ENCODE measurements at regions not wholly inside any gene's neighbourhood (a gene's known extent, or its start where the extent isn't known, plus 50 kb on each side); places are given as distances from the start of the nearest gene placed in this dataset.

DNA sequence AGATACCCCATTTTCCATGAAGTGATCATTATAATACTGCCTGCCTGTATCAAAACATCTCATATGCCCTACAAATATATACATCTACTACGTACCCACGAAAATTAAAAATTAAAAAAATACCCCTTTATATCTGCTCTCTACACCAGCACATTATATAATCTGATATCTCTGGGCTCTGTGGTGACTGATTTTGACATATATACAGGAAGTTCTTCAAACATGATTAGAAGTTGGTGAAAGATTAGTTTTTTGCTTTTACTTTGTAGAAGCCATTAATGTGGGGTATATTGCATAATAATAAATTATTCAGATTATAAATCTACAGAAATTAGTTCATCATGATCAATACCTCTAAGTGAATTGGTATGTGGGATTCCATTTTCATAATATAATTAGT, 126.7 kb upstream of the MDM1 start:
- Histone ChIP-seq H3K9me2 (ENCODE audit: low read depth, low read length) (no peaks in the 10 kb centered on the region), H3K79me2 (ENCODE audit: insufficient read depth, low read length) (no peaks in the 10 kb centered on the region), H3K4me2 (ENCODE audit: low read length) (no peak overlapping the region), H3K4me1 (ENCODE audit: insufficient read depth, low read length, severe bottlenecking) (no peaks in the 10 kb centered on the region), H3K4me3 (ENCODE audit: low read depth, low read length, poor library complexity, severe bottlenecking) (no peak overlapping the region), H3K36me3 (ENCODE audit: insufficient read depth, low read length) (no peaks in the 10 kb centered on the region), H3K9ac (ENCODE audit: low read length) (no peak overlapping the region), H3F3A (ENCODE audit: insufficient read depth, low read length) (no peaks in the 10 kb centered on the region), H3K9me3 (ENCODE audit: low read length) (no peaks in the 10 kb centered on the region), H3K27me3 (ENCODE audit: insufficient read depth, low read length) (0 out of 2 replicates have a peak, but pooled peaks cover 4% of the 10 kb centered on the region), H3K27ac (ENCODE audit: low read depth, low read length, poor library complexity, severe bottlenecking) (no peak overlapping the region), H4K20me1 (ENCODE audit: insufficient read depth, low read length) (no peaks in the 10 kb centered on the region), H2AFZ (ENCODE audit: low read length) (no peak overlapping the region)
- TF ChIP-seq EZH2 (IDR thresholded peaks at IDR 0.05; ENCODE audit: borderline replicate concordance, low read length) = no peak
- TF ChIP-seq, protein P1, sequence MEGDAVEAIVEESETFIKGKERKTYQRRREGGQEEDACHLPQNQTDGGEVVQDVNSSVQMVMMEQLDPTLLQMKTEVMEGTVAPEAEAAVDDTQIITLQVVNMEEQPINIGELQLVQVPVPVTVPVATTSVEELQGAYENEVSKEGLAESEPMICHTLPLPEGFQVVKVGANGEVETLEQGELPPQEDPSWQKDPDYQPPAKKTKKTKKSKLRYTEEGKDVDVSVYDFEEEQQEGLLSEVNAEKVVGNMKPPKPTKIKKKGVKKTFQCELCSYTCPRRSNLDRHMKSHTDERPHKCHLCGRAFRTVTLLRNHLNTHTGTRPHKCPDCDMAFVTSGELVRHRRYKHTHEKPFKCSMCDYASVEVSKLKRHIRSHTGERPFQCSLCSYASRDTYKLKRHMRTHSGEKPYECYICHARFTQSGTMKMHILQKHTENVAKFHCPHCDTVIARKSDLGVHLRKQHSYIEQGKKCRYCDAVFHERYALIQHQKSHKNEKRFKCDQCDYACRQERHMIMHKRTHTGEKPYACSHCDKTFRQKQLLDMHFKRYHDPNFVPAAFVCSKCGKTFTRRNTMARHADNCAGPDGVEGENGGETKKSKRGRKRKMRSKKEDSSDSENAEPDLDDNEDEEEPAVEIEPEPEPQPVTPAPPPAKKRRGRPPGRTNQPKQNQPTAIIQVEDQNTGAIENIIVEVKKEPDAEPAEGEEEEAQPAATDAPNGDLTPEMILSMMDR (IDR thresholded peaks at IDR 0.05; ENCODE audit: low read length) = no peak

DNA sequence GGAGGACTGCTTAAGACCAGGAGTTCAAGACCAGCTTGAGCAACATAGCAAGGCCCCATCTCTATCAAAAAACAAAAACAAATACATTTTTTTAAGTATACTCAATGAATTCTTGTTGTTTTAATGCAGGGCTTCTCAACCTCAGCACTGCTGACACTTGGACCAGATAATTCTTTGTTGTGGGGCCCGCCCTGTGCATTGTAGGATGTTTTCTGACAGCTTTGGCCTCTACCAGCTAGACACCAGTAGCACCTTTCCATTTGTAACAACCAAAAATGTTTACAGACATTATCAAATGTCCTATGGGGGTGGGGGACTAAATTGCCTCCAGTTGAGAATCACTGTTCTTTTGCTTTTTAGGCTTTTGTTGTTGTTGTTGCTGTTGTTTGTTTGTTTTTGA, 128.1 kb upstream of the MDM1 start:
- no peak for TF ChIP-seq EZH2 (IDR thresholded peaks at IDR 0.05; ENCODE audit: borderline replicate concordance, low read length)
- TF ChIP-seq, protein P1 (IDR thresholded peaks at IDR 0.05; ENCODE audit: low read length) = no peak
- Histone ChIP-seq H3K4me1 (ENCODE audit: insufficient read depth, low read length, severe bottlenecking) (no peaks in the 10 kb centered on the region), H2AFZ (ENCODE audit: low read length) (no peak overlapping the region), H3K9me3 (ENCODE audit: low read length) (no peaks in the 10 kb centered on the region), H3F3A (ENCODE audit: insufficient read depth, low read length) (no peaks in the 10 kb centered on the region), H3K27ac (ENCODE audit: low read depth, low read length, poor library complexity, severe bottlenecking) (no peak overlapping the region), H3K79me2 (ENCODE audit: insufficient read depth, low read length) (no peaks in the 10 kb centered on the region), H3K36me3 (ENCODE audit: insufficient read depth, low read length) (no peaks in the 10 kb centered on the region), H4K20me1 (ENCODE audit: insufficient read depth, low read length) (no peaks in the 10 kb centered on the region), H3K9ac (ENCODE audit: low read length) (no peak overlapping the region), H3K9me2 (ENCODE audit: low read depth, low read length) (no peaks in the 10 kb centered on the region), H3K4me2 (ENCODE audit: low read length) (no peak overlapping the region), H3K4me3 (ENCODE audit: low read depth, low read length, poor library complexity, severe bottlenecking) (no peak overlapping the region), H3K27me3 (ENCODE audit: insufficient read depth, low read length) (0 out of 2 replicates have a peak, but pooled peaks cover 4% of the 10 kb centered on the region)

DNA sequence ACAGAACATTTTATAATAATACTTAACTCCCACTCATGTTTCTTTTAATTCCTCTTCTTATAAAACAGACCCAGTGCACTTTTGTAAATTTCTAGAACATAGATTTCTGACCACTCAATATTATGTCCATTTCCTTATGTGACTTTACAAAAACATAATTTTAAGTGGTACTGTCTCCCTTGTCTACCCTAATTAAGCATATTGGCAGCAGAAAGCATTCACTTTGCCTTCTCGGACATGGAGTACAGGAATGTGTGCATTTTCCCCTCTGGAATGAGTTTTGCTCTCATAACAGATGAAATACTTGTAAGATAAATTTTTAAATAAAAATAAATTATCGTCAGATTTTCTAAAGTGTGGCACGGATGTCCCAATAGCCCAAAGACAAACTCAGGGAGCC, 129.5 kb upstream of the MDM1 start:
- Histone ChIP-seq H3K4me2 (ENCODE audit: low read length) (no peak overlapping the region), H3K4me3 (ENCODE audit: low read depth, low read length, poor library complexity, severe bottlenecking) (no peak overlapping the region), H4K20me1 (ENCODE audit: insufficient read depth, low read length) (no peaks in the 10 kb centered on the region), H3K9ac (ENCODE audit: low read length) (no peak overlapping the region), H3F3A (ENCODE audit: insufficient read depth, low read length) (no peaks in the 10 kb centered on the region), H2AFZ (ENCODE audit: low read length) (no peak overlapping the region), H3K36me3 (ENCODE audit: insufficient read depth, low read length) (no peaks in the 10 kb centered on the region), H3K79me2 (ENCODE audit: insufficient read depth, low read length) (no peaks in the 10 kb centered on the region), H3K9me3 (ENCODE audit: low read length) (no peaks in the 10 kb centered on the region), H3K27me3 (ENCODE audit: insufficient read depth, low read length) (0 out of 2 replicates have a peak, but pooled peaks cover 4% of the 10 kb centered on the region), H3K4me1 (ENCODE audit: insufficient read depth, low read length, severe bottlenecking) (no peaks in the 10 kb centered on the region), H3K9me2 (ENCODE audit: low read depth, low read length) (no peaks in the 10 kb centered on the region), H3K27ac (ENCODE audit: low read depth, low read length, poor library complexity, severe bottlenecking) (no peak overlapping the region)
- no peak for TF ChIP-seq EZH2 (IDR thresholded peaks at IDR 0.05; ENCODE audit: borderline replicate concordance, low read length)
- TF ChIP-seq, protein P1 (IDR thresholded peaks at IDR 0.05; ENCODE audit: low read length) = no peak
